RWPE2 (cell line): ENCODE measurements at regions not wholly inside any gene's neighbourhood (a gene's known extent, or its start where the extent isn't known, plus 50 kb on each side); places are given as distances from the start of the nearest gene placed in this dataset.

Source experiments
- ATAC-seq: fragments of 200-7000 bp; cut with Tn5 transposase; 3 replicates; pipeline ENCODE4 v1.9.1; 2021; ENCODE audit warnings: low read depth
- DNase-seq: peaks from one replicate; pipeline ENCODE4 v3.0.0-alpha.2; 2020; ENCODE audit warnings: low spot score
- H3K27ac ChIP-seq: fragments of 450-650 bp; 2 replicates; pipeline ENCODE4 v1.5.1; 2017; ENCODE audit warnings: mild to moderate bottlenecking; ENCODE audit not compliant: poor library complexity, severe bottlenecking
- H3K27me3 ChIP-seq: fragments of 250-450 bp; sonication (Bioruptor Pico); 2 replicates; pipeline ENCODE4 v1.5.1; 2021; ENCODE audit warnings: mild to moderate bottlenecking, moderate library complexity; ENCODE audit not compliant: insufficient read depth, poor library complexity, severe bottlenecking
- H3K36me3 ChIP-seq: fragments of 250-450 bp; sonication (Bioruptor Pico); 2 replicates; pipeline ENCODE4 v1.5.1; 2020; ENCODE audit warnings: low read depth, mild to moderate bottlenecking, moderate library complexity
- H3K4me1 ChIP-seq: fragments of 250-450 bp; sonication (Bioruptor Pico); 2 replicates; pipeline ENCODE4 v1.5.1; 2021; ENCODE audit warnings: mild to moderate bottlenecking, moderate library complexity; ENCODE audit not compliant: insufficient read depth, poor library complexity, severe bottlenecking
- H3K4me3 ChIP-seq: fragments of 250-450 bp; sonication (Bioruptor Pico); 2 replicates; pipeline ENCODE4 v1.5.1; 2021; ENCODE audit warnings: mild to moderate bottlenecking, moderate library complexity; ENCODE audit not compliant: severe bottlenecking
- H3K9me3 ChIP-seq: fragments of 250-450 bp; sonication (Bioruptor Pico); 2 replicates; pipeline ENCODE4 v1.5.1; 2021; ENCODE audit warnings: mild to moderate bottlenecking, moderate library complexity; ENCODE audit not compliant: severe bottlenecking
- TF ChIP-seq, protein P1 (sequence below): fragments of 450-650 bp; IDR thresholded peaks from one replicate; pipeline ENCODE4 v1.5.1; 2017; ENCODE audit warnings: mild to moderate bottlenecking, moderate library complexity; ENCODE audit not compliant: poor library complexity, severe bottlenecking

DNA sequence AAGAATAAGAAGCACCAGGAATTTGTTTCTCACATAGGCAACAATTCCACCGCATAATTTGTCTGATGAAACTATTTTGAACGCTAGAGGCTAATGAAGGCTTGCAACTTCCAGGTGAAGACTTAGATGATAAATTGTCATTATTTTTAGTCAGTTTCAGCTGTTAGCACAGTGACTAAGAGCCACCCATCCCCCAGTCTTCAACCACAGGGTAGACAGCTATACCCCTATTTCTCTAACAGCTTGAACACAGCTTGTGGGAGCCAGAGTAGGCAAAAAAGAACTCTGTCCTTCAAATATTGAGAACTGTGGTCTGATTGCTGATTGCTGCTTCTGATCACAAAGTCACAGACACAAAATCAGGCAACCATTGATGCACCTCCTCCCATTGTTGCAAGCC is 1124.8 kb upstream of the PRR20A start:
- ATAC-seq: no peak
- DNase-seq: no peak
- H3K27ac ChIP-seq: no peak overlapping the region
- H3K4me3 ChIP-seq: no peak overlapping the region
- no peaks in the 10 kb centered on the region for H3K9me3 ChIP-seq
- TF ChIP-seq, protein P1, sequence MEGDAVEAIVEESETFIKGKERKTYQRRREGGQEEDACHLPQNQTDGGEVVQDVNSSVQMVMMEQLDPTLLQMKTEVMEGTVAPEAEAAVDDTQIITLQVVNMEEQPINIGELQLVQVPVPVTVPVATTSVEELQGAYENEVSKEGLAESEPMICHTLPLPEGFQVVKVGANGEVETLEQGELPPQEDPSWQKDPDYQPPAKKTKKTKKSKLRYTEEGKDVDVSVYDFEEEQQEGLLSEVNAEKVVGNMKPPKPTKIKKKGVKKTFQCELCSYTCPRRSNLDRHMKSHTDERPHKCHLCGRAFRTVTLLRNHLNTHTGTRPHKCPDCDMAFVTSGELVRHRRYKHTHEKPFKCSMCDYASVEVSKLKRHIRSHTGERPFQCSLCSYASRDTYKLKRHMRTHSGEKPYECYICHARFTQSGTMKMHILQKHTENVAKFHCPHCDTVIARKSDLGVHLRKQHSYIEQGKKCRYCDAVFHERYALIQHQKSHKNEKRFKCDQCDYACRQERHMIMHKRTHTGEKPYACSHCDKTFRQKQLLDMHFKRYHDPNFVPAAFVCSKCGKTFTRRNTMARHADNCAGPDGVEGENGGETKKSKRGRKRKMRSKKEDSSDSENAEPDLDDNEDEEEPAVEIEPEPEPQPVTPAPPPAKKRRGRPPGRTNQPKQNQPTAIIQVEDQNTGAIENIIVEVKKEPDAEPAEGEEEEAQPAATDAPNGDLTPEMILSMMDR: no peak
- peaks cover 3% of the 10 kb centered on the region for H3K27me3 ChIP-seq
- no peaks in the 10 kb centered on the region for H3K4me1 ChIP-seq
- H3K36me3 ChIP-seq: no peaks in the 10 kb centered on the region

DNA sequence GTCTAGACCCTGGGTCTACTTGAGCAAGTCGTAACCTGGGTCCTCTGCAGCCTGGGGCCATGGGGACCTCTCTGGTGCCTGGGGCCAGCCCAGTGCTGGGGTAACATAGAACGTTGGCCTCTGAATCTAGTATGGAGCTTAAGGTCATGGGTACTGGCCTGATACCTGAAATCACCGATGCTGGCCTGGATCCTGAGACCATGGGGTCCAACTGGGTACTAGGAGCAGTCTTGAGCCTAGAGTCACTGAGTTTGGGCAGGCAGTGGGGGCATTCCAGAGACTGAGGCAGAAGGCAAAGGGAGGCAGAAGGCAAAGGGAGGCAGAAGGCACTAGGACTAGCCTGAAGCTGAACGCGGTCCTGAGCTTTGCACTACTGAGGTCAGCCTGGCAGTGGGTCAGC is 1121.1 kb upstream of the PRR20A start:
- H3K27ac ChIP-seq: no peak overlapping the region
- H3K4me1 ChIP-seq: no peaks in the 10 kb centered on the region
- TF ChIP-seq, protein P1: no peak
- H3K9me3 ChIP-seq: no peaks in the 10 kb centered on the region
- DNase-seq: no peak
- no peak for ATAC-seq
- no peaks in the 10 kb centered on the region for H3K36me3 ChIP-seq
- H3K27me3 ChIP-seq: no peaks in the 10 kb centered on the region
- no peak overlapping the region for H3K4me3 ChIP-seq

DNA sequence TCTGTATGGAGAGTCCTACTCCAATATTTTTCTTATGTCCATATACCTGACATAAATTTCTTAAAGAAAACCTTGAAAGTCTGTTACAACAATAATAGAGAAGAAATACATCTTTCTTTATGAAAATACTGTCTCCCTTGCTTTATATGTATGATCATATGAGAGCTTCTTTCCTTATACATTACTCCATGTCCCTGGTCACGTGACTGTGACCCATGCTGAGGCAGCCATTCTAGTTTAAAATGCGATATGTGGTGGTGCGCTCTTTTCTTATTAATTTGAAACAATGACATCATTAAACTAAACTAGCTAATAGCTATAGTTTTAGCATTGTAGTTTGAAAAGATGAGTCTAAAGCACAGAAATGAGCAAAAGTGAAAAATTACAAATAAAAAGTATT is 1120.3 kb upstream of the PRR20A start:
- TF ChIP-seq, protein P1: no peak
- no peak for DNase-seq
- H3K9me3 ChIP-seq: no peaks in the 10 kb centered on the region
- ATAC-seq: no peak
- H3K27ac ChIP-seq: no peak overlapping the region
- no peak overlapping the region for H3K4me3 ChIP-seq
- H3K36me3 ChIP-seq: no peaks in the 10 kb centered on the region
- no peaks in the 10 kb centered on the region for H3K27me3 ChIP-seq
- no peaks in the 10 kb centered on the region for H3K4me1 ChIP-seq

DNA sequence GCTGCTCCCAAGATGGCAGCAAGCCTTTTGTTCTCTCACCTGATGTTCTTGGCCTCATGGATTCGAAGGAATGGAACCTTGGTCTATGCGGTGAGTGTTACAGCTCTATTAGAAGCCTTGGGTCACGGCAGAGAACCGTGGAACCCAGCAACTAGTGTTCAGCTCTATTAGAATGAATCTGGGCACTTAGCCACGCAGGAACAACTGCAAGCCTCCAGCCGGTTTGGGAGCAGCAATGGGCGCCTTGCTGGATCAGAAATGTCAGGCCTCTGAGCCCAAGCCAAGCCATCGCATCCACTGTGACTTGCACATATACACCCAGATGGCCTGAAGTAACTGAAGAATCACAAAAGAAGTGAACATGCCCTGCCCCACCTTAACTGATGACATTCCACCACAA is 1100.7 kb upstream of the PRR20A start:
- DNase-seq: no peak
- no peaks in the 10 kb centered on the region for H3K4me1 ChIP-seq
- no peak overlapping the region for H3K27ac ChIP-seq
- H3K4me3 ChIP-seq: no peak overlapping the region
- no peak for ATAC-seq
- TF ChIP-seq, protein P1: no peak
- H3K9me3 ChIP-seq: no peaks in the 10 kb centered on the region
- no peaks in the 10 kb centered on the region for H3K27me3 ChIP-seq
- no peaks in the 10 kb centered on the region for H3K36me3 ChIP-seq

DNA sequence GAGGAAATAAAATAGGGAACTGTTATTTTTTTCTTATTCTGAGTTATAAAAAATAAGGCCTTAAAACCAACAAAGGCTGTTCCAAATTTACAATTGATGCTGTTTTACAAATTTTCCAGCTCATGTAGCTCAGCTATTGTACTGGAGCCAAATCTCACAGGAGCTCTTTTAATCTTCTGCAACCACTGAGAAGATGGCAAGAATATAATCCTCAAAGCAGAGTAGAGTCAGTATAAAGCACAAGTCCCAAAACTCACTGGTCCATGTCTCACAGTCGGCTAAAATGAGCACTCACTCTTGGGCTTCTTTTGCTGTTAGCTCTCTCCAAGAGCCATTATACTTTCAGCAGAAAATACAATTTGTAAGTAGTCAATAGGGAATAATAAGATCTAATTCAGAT is 1074.4 kb upstream of the PRR20A start:
- no peaks in the 10 kb centered on the region for H3K27me3 ChIP-seq
- DNase-seq: no peak
- no peaks in the 10 kb centered on the region for H3K4me1 ChIP-seq
- no peak overlapping the region for H3K4me3 ChIP-seq
- TF ChIP-seq, protein P1: no peak
- no peak for ATAC-seq
- H3K9me3 ChIP-seq: no peaks in the 10 kb centered on the region
- H3K36me3 ChIP-seq: no peaks in the 10 kb centered on the region
- no peak overlapping the region for H3K27ac ChIP-seq
